GM23248 (cell line): ENCODE measurements at regions not wholly inside any gene's neighbourhood (a gene's known extent, or its start where the extent isn't known, plus 50 kb on each side); places are given as distances from the start of the nearest gene placed in this dataset.

ENCODE experiments used
- DNase-seq: peaks from one replicate; pipeline ENCODE4 v3.0.0-alpha.2; 2015
- H2AFZ ChIP-seq: fragments of 200-600 bp; sonication (generic); 2 replicates; pipeline ENCODE4 v1.6.1; 2016; ENCODE audit warnings: antibody characterized with exemption
- H3F3A ChIP-seq: fragments of 200-600 bp; sonication (generic); 2 replicates; pipeline ENCODE4 v1.6.1; 2016; ENCODE audit warnings: mild to moderate bottlenecking, antibody characterized with exemption, mixed run types; ENCODE audit not compliant: insufficient read depth
- H3K27ac ChIP-seq: fragments of 200-600 bp; sonication (generic); 2 replicates; pipeline ENCODE4 v1.5.1; 2016; ENCODE audit warnings: mild to moderate bottlenecking
- H3K27me3 ChIP-seq: fragments of 200-600 bp; sonication (generic); replicated peaks from 2 replicates; pipeline ENCODE4 v1.6.1; 2016; ENCODE audit warnings: mild to moderate bottlenecking; ENCODE audit not compliant: insufficient read depth
- H3K36me3 ChIP-seq: fragments of 200-600 bp; sonication (generic); 2 replicates; pipeline ENCODE4 v1.6.1; 2016; ENCODE audit warnings: low read depth, mild to moderate bottlenecking
- H3K4me1 ChIP-seq: fragments of 200-600 bp; sonication (generic); 2 replicates; pipeline ENCODE4 v1.6.1; 2016; ENCODE audit warnings: mild to moderate bottlenecking; ENCODE audit not compliant: insufficient read depth
- H3K4me2 ChIP-seq: fragments of 200-600 bp; sonication (generic); one replicate; pipeline ENCODE4 v1.6.1; 2016; ENCODE audit warnings: mild to moderate bottlenecking; ENCODE audit not compliant: unreplicated experiment
- H3K4me3 ChIP-seq: fragments of 200-600 bp; sonication (generic); 2 replicates; pipeline ENCODE4 v1.5.1; 2016; ENCODE audit warnings: mild to moderate bottlenecking
- H3K79me2 ChIP-seq: fragments of 200-600 bp; sonication (generic); 2 replicates; pipeline ENCODE4 v1.6.1; 2016; ENCODE audit warnings: mild to moderate bottlenecking; ENCODE audit not compliant: insufficient read depth
- H3K9ac ChIP-seq: fragments of 200-600 bp; sonication (generic); 2 replicates; pipeline ENCODE4 v1.6.1; 2016; ENCODE audit warnings: mild to moderate bottlenecking
- H3K9me2 ChIP-seq: fragments of 200-600 bp; sonication (generic); 2 replicates; pipeline ENCODE4 v1.6.1; 2016; ENCODE audit warnings: mixed run types, mild to moderate bottlenecking, moderate library complexity; ENCODE audit not compliant: insufficient read depth
- H3K9me3 ChIP-seq: fragments of 200-600 bp; sonication (generic); one replicate; pipeline ENCODE4 v1.6.1; 2017; ENCODE audit warnings: low read depth
- H4K20me1 ChIP-seq: fragments of 200-600 bp; sonication (generic); 2 replicates; pipeline ENCODE4 v1.6.0; 2016; ENCODE audit not compliant: insufficient read depth
- EZH2 ChIP-seq: fragments of 200-600 bp; sonication (generic); IDR thresholded peaks from 2 replicates; pipeline ENCODE4 v1.6.1; 2018; ENCODE audit warnings: antibody characterized with exemption, mild to moderate bottlenecking; ENCODE audit not compliant: insufficient read depth, poor library complexity, severe bottlenecking
- EZH2phosphoT487 ChIP-seq: fragments of 200-600 bp; sonication (generic); IDR thresholded peaks from 2 replicates; pipeline ENCODE4 v1.6.1; 2018; ENCODE audit warnings: antibody characterized with exemption, moderate library complexity, mild to moderate bottlenecking, low read depth; ENCODE audit not compliant: insufficient read depth
- WGBS, 2 experiments: methylation state at CpG; one replicate each; pipeline ENCODE4 v1.1.6; 2015 to 2017; ENCODE audit warnings: low lambda C conversion rate in 2 of 2, low coverage in 1 of 2; ENCODE audit errors: missing lambda C conversion rate in 2 of 2; 5-methylcytosine and 5-hydroxymethylcytosine counted together
- in situ Hi-C: fragments of 300-500 bp; cut with MboI; formaldehyde crosslinking; loops from 2 replicates; pipeline ENCODE4 v1.15.0; 2020

DNA sequence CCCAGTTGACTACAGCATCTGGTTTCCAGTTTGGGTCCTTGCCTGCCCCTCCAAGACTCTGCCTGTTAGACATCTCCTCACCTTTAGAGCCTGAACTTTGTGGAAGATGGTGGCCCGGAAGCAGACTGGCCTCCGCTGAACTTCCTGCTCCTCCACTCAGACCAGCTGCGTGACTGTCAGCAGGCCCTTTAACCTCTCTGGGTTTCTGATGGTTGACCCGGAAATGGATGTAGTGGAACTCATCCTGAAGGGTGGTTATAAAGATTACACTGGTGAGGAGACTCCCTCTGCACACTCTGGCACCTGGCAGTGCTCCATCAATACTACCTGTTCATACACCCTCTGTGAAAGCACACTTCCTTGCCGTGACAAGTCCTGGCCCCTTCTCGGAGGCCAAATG lies 151.9 kb upstream of the TLE3 start:
- 93 to 94% methylated on average over 6 of the region's 6 CpGs for WGBS, 2 experiments
- in situ Hi-C loops: no loop called here
- H2AFZ ChIP-seq: no peak overlapping the region

DNA sequence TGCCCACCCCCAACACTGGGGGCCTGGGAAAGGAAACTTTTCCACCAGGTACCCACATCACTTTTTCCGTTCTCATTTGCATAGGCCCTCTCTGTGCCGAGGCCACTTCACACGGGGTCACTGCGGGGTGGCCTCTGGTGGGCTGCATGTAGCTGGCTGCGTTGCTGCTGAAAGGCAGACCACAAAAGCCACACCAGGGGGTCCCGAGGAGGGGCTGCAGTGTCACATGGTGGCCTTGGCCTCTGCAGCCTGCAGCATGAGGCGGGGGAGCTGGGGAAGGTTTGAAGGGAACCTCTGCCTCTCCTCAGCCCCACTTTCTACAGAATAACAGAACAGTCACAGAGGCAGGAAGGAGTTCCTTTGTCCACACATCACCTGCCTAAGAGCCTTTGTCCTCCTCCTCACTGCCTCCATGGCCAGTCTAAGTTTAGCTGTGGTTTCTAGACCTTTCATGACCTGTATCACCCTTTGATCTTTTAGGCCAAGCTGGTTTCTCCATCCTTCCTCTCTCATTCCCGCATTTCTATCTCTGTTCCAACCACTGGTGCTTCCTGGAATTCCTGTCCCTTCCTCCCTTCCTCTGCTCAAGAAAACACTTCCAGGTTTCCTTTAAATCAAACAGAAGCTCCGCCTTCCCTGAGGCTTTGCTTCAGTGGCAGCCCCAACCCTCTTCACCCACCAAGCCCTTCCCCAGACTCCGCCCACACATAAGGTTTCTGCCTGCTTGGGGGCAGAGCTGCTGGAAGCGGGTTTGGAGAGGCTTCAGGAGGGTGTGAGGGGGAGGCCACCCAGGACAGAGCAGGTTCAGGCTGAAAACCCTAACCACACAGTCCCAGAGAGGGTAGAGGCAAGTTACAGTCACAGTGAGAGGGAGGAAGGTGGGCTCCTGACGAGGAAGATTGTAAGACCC lies 150.7 kb upstream of the TLE3 start:
- H2AFZ ChIP-seq: no peak overlapping the region

More for the DNA sequence above, 151.9 kb upstream of the TLE3 start:
- no peak overlapping the region for H3K4me3 ChIP-seq
- no peaks in the 10 kb centered on the region for H3K79me2 ChIP-seq
- no peak for TF ChIP-seq EZH2phosphoT487
- TF ChIP-seq EZH2: no peak
- no peak overlapping the region for H3K27ac ChIP-seq
- no peaks in the 10 kb centered on the region for H3K36me3 ChIP-seq
- no peaks in the 10 kb centered on the region; the same call in 1 of the 2 replicates for H3K27me3 ChIP-seq
- no peaks in the 10 kb centered on the region for H3K9me3 ChIP-seq
- DNase-seq: no peak
- no peaks in the 10 kb centered on the region for H4K20me1 ChIP-seq
- H3F3A ChIP-seq: no peaks in the 10 kb centered on the region
- H3K9me2 ChIP-seq: no peaks in the 10 kb centered on the region
- no peak overlapping the region for H3K4me2 ChIP-seq
- no peak overlapping the region for H3K9ac ChIP-seq
- H3K4me1 ChIP-seq: no peaks in the 10 kb centered on the region; the same call in 1 of the 2 replicates

DNA sequence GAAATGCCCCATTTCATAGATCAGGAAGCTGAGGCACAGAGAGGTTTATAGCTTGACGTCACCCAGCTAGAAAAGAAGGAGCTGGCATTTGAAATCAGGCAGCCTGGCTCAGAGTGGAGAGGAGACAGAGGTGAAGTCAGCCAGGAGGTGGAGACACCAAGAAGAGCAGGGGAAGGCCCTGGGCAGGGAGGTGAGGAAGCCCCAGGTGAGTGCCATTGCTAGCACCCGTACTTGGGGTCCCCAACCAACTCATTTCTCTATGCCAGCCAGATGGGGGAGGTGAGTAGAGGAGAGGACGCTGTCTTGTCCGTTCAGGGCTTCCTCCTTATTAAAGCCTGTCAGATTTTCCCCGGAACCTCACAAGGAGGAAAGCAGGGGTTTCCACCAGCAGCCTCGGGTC lies 149.6 kb upstream of the TLE3 start:
- no peak for TF ChIP-seq EZH2phosphoT487
- TF ChIP-seq EZH2: no peak
- Histone ChIP-seq H3K79me2 (no peaks in the 10 kb centered on the region), H2AFZ (no peak overlapping the region), H3K9me2 (no peaks in the 10 kb centered on the region), H3K9me3 (no peaks in the 10 kb centered on the region), H3K27me3 (no peaks in the 10 kb centered on the region), H4K20me1 (no peaks in the 10 kb centered on the region), H3K27ac (no peak overlapping the region), H3F3A (no peaks in the 10 kb centered on the region), H3K4me1 (no peaks in the 10 kb centered on the region; the same call in 1 of the 2 replicates), H3K4me3 (no peak overlapping the region), H3K4me2 (no peak overlapping the region), H3K36me3 (no peaks in the 10 kb centered on the region), H3K9ac (no peak overlapping the region)
- in situ Hi-C loops: no loop called here
- WGBS, 2 experiments: 83 to 96% methylated on average over 6 of the region's 6 CpGs
- no peak for DNase-seq

More for the DNA sequence above, 150.7 kb upstream of the TLE3 start:
- in situ Hi-C loops: no loop called here
- Histone ChIP-seq H4K20me1 (no peaks in the 10 kb centered on the region), H3K4me2 (no peak overlapping the region), H3K79me2 (no peaks in the 10 kb centered on the region), H3K27me3 (no peaks in the 10 kb centered on the region), H3K27ac (no peak overlapping the region), H3K4me3 (no peak overlapping the region), H3K4me1 (no peaks in the 10 kb centered on the region; the same call in 1 of the 2 replicates), H3K9me3 (no peaks in the 10 kb centered on the region), H3K9me2 (no peaks in the 10 kb centered on the region), H3K9ac (no peak overlapping the region), H3F3A (no peaks in the 10 kb centered on the region), H3K36me3 (no peaks in the 10 kb centered on the region)
- DNase-seq: no peak
- TF ChIP-seq EZH2 (no peak), EZH2phosphoT487 (no peak)
- 91% methylated on average over 12 of the region's 12 CpGs for WGBS, 2 experiments

DNA sequence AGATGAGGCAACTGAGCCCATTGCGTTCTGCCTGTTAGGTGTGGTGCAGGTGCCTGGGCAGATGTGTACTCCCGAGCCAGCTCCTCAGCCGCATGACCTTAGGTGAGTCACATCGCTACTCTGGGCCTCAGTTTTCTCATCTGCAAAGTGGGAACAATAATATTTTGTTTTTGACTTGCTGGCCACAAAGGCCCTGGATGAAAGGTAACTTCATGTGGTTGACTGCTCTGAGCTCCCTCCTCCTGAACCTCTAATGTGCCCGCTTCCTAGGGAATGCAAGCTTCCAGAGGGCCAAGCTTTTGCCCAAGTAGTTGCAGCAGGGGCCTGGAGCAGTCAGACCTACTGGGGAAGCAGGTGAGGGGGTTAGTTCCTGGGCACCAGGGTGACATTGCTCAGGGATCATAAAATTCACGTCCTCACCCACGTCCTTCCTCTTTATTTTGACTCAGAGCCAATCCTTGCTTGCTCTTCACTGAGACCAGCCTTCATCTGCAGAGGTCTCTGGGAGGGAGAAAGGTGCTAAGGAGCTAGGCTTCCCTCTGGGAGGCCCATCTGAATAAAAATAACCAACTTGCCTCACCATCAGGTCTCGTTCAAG lies 149.0 kb upstream of the TLE3 start:
- Histone ChIP-seq H3K4me3 (no peak overlapping the region), H2AFZ (no peak overlapping the region), H3K36me3 (no peaks in the 10 kb centered on the region), H3K9me2 (no peaks in the 10 kb centered on the region), H4K20me1 (no peaks in the 10 kb centered on the region), H3K9me3 (no peaks in the 10 kb centered on the region), H3K79me2 (no peaks in the 10 kb centered on the region), H3K4me1 (no peaks in the 10 kb centered on the region; the same call in 1 of the 2 replicates), H3K9ac (no peak overlapping the region), H3F3A (no peaks in the 10 kb centered on the region), H3K27ac (no peak overlapping the region), H3K27me3 (no peaks in the 10 kb centered on the region), H3K4me2 (no peak overlapping the region)
- in situ Hi-C loops: no loop called here
- TF ChIP-seq EZH2phosphoT487: no peak
- TF ChIP-seq EZH2: no peak
- DNase-seq: no peak
- 94 to 95% methylated on average over 8 of the region's 8 CpGs for WGBS, 2 experiments
